GM18517 (cell line): ENCODE measurements at regions not wholly inside any gene's neighbourhood (a gene's known extent, or its start where the extent isn't known, plus 50 kb on each side); places are given as distances from the start of the nearest gene placed in this dataset.

ENCODE experiments used
- ATAC-seq: cut with Tn5 transposase; IDR thresholded peaks from one replicate; pipeline ENCODE4 v1.9.1; 2021; ENCODE audit warnings: mild to moderate bottlenecking, moderate library complexity; ENCODE audit not compliant: unreplicated experiment

DNA sequence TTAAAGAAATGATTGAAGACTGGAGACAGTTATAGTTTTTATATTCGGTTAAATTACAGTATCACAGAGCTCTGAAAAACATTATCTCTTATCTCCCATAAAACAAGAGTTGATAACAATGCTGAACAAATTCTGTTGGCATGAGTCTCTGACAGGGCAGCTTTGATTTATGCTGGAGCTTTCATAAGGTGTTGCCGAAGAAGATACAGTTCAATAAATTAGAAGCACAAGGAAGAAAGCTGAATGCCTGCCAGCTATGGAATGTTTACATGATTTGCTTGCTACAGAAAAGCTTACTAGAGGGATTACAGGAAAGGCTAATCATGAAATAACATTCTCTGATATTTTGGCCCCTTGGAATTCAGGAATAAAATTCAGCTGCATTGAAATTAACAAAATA, 431.9 kb upstream of the GJE1 start:
- ATAC-seq: no peak

GRCh38 chr6:141688916-141689315, 443.8 kb upstream of the GJE1 start:
- ATAC-seq: peak; percentile 62

- ATAC-seq: no peak
Observed at GRCh38 chr6:141685416-141685815, 447.3 kb upstream of the GJE1 start.

- no peak for ATAC-seq
Observed at GRCh38 chr6:141682391-141682790, 450.3 kb upstream of the GJE1 start.

GRCh38 chr6:141677598-141678211, 455.0 kb upstream of the GJE1 start:
- no peak for ATAC-seq

- no peak for ATAC-seq
Observed at GRCh38 chr6:141675957-141676356, 456.8 kb upstream of the GJE1 start.

DNA sequence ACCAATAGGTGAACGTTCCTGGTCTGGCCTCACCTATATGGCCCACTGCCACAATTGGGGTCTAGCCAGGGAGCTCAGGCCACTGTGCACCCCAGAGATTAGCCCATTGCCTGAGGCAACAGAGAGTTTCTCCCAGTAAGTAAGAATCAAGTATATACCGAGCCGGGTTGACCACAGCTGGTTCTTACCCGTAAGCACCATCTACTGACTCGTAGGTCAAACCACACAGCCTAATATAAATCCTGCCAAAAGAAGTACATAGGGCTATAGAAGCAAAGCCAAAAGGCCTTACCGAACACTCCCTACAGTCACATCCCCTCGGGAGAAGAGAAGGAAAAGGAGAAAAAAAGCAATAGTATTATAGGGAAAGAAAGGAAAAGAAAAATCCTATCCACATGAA, 463.6 kb upstream of the GJE1 start:
- ATAC-seq: no peak

- no peak for ATAC-seq
Observed at GRCh38 chr6:141667580-141668309, 465.0 kb upstream of the GJE1 start.

DNA sequence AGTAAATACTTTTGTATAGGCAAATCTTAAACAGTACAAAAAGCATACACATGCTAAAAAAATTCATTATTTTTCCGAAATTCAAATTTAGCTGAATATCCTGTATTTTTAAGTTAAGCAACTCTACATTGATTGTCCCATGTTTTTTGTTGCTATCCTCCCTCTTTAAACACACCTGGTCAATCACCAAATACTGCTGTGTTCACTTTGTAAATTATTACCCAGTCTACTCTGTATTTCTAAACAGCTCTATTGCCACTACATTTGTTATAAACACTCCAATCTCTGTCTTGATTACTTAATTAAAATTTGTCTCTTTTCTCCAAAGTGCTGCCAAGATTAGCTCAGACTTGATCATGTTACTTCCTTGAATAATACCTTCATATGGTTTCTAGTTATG, 466.5 kb upstream of the GJE1 start:
- no peak for ATAC-seq

DNA sequence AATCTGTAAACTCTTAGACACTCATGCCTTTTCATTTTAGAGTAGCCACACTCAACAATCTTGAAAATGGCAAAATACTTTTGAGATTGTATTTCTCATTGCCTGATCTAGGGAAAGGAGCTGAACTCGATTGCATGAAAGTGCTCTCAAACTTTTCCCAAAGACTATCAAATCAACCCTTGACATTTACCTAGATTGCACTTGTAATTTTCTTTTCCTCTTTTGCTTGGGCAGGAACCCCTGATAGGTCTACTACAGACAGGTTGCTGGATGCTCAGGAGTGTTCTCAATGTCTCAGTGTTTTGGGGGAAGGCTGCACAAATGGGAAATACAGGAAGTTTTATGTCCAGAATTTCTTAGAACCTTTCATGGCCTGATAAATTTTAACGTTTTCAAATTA, 468.0 kb upstream of the GJE1 start:
- ATAC-seq: no peak

DNA sequence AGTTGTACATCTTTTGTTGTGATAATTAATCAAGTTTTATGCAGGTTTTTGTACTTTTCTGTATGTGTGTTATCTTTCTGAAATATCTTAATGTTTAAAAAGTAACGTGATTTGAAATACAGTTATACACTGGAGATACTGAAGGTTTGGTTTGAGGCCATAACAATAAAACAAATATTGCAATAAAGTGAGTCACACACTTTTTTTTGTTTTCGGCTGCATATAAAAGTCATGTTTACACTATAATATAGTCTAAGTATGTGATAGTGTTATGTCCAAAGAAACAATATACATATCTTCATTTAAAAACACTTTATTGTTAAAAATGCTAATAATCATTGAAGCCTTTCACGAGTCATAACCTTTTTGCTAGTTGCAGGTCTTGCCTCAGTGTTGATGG, 473.1 kb upstream of the GJE1 start:
- ATAC-seq: no peak

DNA sequence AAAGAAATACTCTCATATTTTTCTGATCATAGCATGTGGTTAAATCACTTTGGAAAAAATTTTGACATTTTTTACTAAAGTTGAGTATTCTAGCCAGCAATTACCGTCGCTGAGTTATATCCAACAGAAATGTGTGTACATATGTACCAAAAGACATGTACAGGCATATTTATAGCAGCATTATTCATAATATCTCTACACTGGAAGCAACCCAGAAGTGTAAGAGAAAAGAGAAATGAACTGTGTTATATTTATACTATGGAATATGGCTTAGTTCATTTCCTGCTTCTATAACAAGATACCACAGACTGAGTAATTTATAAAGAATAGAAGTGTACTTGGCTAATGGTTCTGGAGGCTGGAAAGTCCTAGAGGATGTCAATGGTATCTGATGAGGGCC, 474.0 kb upstream of the GJE1 start:
- no peak for ATAC-seq

DNA sequence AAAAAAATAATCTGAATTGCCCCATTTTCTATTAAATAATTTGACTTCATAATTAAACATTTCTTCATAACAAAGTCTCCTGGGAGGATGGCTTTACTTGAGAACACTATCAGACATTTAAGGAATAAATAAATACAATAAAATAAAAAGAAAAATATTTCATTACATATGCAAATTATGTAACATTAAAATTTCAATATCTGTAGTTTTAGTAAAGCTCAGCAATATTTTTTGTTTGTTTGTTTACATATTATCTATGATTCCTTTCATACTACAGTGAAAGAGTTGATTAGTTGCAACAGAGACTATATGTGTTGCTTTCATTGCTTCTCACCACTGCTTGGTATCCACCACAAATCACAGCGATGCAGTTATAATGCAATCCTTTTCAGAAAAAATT, 474.9 kb upstream of the GJE1 start:
- no peak for ATAC-seq

- no peak for ATAC-seq
Observed at GRCh38 chr6:141653590-141653989, 479.1 kb upstream of the GJE1 start.

DNA sequence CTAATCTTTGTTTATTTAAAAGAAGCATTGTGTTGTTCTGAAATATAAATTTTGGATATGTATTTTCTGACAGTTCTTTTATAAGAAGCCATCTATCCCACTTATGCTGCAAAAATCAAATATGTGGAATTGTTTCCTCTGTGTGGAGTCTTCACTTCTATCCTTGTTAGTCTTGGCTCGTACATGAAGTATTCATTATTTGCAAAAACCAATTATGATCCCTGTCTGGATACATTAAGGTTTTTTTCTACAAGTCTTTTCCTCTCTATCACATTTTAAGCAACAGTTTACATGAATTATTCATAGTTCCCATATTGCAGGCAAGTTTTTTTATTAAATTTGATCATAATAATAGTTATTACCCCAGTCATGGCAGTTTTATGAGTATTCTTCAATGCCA, 490.8 kb upstream of the GJE1 start:
- ATAC-seq: no peak

- ATAC-seq: no peak
Observed at GRCh38 chr6:141641406-141641805, 491.3 kb upstream of the GJE1 start.

GRCh38 chr6:141635621-141636020, 497.1 kb upstream of the GJE1 start:
- ATAC-seq: no peak

- ATAC-seq: no peak
Observed at GRCh38 chr6:141634269-141634668, 498.5 kb upstream of the GJE1 start.

DNA sequence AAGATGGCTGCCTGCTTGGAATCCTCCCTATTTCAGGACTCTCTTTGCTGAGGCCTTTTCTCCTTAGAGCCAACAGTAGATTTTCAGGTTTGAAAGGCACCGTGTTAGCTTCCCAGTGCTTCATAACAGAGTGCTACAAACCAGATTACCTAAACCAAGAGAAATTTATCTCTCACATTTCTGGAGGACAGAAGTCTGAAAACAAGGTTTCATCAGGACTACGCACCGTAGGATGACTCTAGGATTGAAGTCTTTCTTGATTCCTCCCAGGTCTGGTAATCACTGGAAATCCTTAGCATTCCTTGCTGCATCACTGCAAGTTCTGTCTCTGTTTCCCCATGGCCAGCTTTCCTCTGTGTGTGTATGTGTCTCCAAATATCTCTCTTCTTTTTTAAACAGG, 508.4 kb upstream of the GJE1 start:
- no peak for ATAC-seq

- no peak for ATAC-seq
Observed at GRCh38 chr6:141618180-141618581, 514.5 kb upstream of the GJE1 start.

DNA sequence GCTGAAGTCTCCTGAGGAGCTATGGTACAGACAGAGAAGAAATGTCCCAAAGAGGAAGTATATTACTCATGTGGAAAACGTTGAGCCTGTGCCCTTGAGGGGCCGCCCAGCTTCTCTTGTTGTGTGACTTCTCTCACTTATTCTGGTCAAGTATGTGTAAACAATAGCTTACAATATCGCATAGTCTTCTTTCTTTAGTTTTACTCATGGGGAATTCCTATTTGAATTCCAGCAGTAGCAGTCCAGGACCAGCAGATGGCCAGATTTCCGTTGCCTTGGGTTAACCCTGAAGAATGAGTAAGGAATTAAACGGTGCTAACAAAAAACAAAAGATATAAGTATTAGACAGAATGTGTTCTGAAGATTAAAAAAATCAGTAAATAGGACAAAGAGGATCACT, 522.0 kb upstream of the GJE1 start:
- ATAC-seq: no peak

- no peak for ATAC-seq
Observed at GRCh38 chr6:141607956-141608355, 524.8 kb upstream of the GJE1 start.

DNA sequence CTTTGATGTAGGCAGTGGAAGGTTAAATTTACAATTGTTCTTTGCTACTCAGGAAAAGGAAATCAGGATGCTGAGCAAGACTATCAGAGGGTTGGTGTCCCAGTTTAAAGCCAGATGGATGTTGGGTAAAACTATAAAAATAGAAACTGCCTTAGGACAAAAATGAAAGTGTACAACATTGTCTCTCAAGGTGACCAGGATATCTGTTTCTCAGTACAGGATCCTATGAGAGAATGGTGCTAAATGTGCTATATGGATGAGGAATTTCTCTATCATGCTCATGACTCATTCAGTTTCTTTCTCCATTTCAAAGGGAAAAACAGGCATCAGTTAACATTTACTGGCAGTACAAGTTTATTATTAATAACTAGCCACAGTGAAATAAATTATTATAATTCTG, 534.2 kb upstream of the GJE1 start:
- no peak for ATAC-seq
